ENCODE measurements at regions not wholly inside any gene's neighbourhood (a gene's known extent, or its start where the extent isn't known, plus 50 kb on each side); places are given as distances from the start of the nearest gene placed in this dataset.

DNA sequence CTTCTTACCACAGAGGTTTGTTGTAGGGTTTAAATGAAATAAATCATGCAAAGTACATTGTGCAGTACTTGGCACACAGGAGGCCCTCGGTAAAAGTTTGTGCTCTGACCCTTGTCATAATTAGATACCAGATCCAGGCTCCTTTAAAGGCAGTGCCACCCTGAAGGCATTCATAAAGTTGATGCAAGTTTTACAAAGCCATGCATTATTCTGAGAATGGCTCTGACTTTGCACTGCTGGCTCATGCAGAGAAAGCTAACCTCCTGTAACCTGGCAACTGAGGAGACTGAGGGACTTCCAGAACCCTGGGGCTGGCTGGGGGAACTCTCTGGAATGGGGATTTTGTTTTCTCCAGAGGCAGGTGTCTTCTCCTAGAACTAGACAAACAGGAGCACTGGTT is 570.9 kb downstream of the CCSER2 start:
- no peak for TF ChIP-seq POLR2A (IDR thresholded peaks at IDR 0.05)
- TF ChIP-seq, protein P1, sequence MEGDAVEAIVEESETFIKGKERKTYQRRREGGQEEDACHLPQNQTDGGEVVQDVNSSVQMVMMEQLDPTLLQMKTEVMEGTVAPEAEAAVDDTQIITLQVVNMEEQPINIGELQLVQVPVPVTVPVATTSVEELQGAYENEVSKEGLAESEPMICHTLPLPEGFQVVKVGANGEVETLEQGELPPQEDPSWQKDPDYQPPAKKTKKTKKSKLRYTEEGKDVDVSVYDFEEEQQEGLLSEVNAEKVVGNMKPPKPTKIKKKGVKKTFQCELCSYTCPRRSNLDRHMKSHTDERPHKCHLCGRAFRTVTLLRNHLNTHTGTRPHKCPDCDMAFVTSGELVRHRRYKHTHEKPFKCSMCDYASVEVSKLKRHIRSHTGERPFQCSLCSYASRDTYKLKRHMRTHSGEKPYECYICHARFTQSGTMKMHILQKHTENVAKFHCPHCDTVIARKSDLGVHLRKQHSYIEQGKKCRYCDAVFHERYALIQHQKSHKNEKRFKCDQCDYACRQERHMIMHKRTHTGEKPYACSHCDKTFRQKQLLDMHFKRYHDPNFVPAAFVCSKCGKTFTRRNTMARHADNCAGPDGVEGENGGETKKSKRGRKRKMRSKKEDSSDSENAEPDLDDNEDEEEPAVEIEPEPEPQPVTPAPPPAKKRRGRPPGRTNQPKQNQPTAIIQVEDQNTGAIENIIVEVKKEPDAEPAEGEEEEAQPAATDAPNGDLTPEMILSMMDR (IDR thresholded peaks at IDR 0.05) = no peak
